ENCODE measurements at regions not wholly inside any gene's neighbourhood (a gene's known extent, or its start where the extent isn't known, plus 50 kb on each side); places are given as distances from the start of the nearest gene placed in this dataset.

DNA sequence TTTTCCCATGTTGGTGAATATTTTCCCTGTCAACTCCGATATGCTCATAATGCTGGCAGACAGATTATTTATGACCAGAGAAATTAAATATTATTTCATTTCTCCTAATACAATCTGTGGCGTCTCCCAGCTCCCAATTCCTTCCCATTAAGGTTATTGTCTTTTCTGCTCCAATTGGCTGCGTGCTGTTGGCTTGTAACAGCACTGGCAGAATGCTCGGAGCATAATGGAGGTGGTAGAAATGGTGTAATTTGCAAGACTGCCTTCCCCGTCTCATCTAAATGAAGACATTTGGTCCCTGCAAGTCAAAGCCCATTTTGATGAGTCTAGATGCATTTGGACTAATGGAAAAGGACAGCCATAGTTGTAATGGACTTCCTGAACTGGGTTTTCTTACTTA lies 601.7 kb downstream of the BRINP1 start:
- TF ChIP-seq, protein P1, sequence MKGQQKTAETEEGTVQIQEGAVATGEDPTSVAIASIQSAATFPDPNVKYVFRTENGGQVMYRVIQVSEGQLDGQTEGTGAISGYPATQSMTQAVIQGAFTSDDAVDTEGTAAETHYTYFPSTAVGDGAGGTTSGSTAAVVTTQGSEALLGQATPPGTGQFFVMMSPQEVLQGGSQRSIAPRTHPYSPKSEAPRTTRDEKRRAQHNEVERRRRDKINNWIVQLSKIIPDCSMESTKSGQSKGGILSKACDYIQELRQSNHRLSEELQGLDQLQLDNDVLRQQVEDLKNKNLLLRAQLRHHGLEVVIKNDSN (CRISPR knock-in tag; IDR thresholded peaks at IDR 0.05) = no peak
- TF ChIP-seq, protein P2, sequence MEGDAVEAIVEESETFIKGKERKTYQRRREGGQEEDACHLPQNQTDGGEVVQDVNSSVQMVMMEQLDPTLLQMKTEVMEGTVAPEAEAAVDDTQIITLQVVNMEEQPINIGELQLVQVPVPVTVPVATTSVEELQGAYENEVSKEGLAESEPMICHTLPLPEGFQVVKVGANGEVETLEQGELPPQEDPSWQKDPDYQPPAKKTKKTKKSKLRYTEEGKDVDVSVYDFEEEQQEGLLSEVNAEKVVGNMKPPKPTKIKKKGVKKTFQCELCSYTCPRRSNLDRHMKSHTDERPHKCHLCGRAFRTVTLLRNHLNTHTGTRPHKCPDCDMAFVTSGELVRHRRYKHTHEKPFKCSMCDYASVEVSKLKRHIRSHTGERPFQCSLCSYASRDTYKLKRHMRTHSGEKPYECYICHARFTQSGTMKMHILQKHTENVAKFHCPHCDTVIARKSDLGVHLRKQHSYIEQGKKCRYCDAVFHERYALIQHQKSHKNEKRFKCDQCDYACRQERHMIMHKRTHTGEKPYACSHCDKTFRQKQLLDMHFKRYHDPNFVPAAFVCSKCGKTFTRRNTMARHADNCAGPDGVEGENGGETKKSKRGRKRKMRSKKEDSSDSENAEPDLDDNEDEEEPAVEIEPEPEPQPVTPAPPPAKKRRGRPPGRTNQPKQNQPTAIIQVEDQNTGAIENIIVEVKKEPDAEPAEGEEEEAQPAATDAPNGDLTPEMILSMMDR (IDR thresholded peaks at IDR 0.05) = no peak
- TF ChIP-seq FOXP1 (CRISPR knock-in tag; IDR thresholded peaks at IDR 0.05; ENCODE audit: borderline replicate concordance) (no peak), PRRX2 (CRISPR knock-in tag; IDR thresholded peaks at IDR 0.05) (no peak), ZNF317 (CRISPR knock-in tag; IDR thresholded peaks at IDR 0.05; ENCODE audit: borderline replicate concordance, low read depth) (no peak), FOXK1 (CRISPR knock-in tag; IDR thresholded peaks at IDR 0.05) (no peak), JUN (CRISPR knock-in tag; IDR thresholded peaks at IDR 0.05) (no peak), TCF7 (CRISPR knock-in tag; IDR thresholded peaks at IDR 0.05; ENCODE audit: low read depth) (no peak), ZNF121 (CRISPR knock-in tag; IDR thresholded peaks at IDR 0.05) (no peak), ZNF671 (CRISPR knock-in tag; IDR thresholded peaks at IDR 0.05) (no peak)
- TF ChIP-seq, protein P3, sequence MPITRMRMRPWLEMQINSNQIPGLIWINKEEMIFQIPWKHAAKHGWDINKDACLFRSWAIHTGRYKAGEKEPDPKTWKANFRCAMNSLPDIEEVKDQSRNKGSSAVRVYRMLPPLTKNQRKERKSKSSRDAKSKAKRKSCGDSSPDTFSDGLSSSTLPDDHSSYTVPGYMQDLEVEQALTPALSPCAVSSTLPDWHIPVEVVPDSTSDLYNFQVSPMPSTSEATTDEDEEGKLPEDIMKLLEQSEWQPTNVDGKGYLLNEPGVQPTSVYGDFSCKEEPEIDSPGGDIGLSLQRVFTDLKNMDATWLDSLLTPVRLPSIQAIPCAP (CRISPR knock-in tag; IDR thresholded peaks at IDR 0.05) = no peak
- TF ChIP-seq, protein P4, sequence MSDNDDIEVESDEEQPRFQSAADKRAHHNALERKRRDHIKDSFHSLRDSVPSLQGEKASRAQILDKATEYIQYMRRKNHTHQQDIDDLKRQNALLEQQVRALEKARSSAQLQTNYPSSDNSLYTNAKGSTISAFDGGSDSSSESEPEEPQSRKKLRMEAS (CRISPR knock-in tag; IDR thresholded peaks at IDR 0.05) = no peak
- TF ChIP-seq, protein P5, sequence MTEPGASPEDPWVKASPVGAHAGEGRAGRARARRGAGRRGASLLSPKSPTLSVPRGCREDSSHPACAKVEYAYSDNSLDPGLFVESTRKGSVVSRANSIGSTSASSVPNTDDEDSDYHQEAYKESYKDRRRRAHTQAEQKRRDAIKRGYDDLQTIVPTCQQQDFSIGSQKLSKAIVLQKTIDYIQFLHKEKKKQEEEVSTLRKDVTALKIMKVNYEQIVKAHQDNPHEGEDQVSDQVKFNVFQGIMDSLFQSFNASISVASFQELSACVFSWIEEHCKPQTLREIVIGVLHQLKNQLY (CRISPR knock-in tag; IDR thresholded peaks at IDR 0.05) = no peak

Measured in WTC11 (cell line).